ENCODE measurements at regions not wholly inside any gene's neighbourhood (a gene's known extent, or its start where the extent isn't known, plus 50 kb on each side); places are given as distances from the start of the nearest gene placed in this dataset.

DNA sequence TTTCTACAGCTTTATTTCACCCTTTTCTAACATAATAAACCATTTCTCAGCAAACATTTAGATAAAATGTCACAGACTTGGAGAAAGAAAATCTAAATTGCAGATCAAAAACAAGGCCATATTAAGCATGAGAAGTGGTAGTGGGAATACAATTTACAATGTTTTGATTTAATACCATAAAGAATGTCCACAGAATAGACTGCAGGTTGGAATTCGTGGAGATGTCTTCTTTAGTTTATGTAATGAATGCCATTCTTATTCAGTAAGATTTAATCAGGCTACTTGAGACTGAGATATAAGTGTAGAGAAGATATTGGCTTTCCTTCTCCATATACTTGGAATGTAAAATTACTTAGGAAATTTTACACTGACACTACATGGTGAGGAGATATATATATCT is 91.9 kb upstream of the ZFP42 start:
- no peak for TF ChIP-seq POLR2A (IDR thresholded peaks at IDR 0.05)
- TF ChIP-seq CTCF (IDR thresholded peaks at IDR 0.05), result no peak
- no peak for TF ChIP-seq POLR2AphosphoS5 (IDR thresholded peaks at IDR 0.05)
- TF ChIP-seq EP300 (IDR thresholded peaks at IDR 0.05), result no peak
